ENCODE measurements at regions not wholly inside any gene's neighbourhood (a gene's known extent, or its start where the extent isn't known, plus 50 kb on each side); places are given as distances from the start of the nearest gene placed in this dataset.

DNA sequence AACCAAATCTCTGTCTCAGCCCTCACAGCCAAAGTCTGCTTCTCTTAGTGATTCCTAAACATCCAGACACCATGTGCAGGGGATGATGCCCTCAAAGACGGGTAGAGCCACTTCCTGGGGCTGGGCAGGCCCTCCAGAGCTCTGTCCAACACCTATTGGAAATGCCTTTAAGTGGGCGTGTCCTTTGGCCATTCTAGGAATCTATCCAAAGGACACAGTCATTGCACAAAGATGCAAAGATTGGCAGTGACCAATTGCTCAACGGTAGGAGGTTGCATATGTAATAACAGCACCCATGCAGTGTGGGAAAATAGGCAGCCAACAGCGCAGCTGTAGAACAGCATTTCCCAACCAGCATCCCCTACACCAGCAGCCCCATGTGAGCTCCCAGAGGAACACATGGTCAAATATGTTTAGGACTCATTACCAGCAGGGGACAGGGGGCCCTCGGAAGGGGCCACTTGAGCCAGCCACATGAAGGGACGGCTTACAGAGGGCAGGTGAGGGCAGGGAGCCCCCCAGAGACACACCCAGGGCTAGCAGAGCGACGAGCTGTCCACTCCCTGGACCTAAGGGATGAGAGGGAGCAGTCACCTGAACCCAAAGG lies 142.8 kb upstream of the IQSEC1 start:
- TF ChIP-seq CTCF (IDR thresholded peaks at IDR 0.05; ENCODE audit: low read depth, low read length), result no peak
- no peak for TF ChIP-seq MAX (IDR thresholded peaks at IDR 0.05; ENCODE audit: low read depth, low read length)
- TF ChIP-seq POLR2A (IDR thresholded peaks at IDR 0.05; ENCODE audit: extremely low read depth, insufficient read length), result no peak
- no peak for TF ChIP-seq MYC (IDR thresholded peaks at IDR 0.05; ENCODE audit: low read depth, low read length)

Measured in NB4 (cell line).